ENCODE measurements at regions not wholly inside any gene's neighbourhood (a gene's known extent, or its start where the extent isn't known, plus 50 kb on each side); places are given as distances from the start of the nearest gene placed in this dataset.
"Not testable (repeated sequence)": the region's sequence is repeated elsewhere in the genome, so short reads cannot be mapped to it uniquely, and the experiment has no call there.

GRCh38 chr15:20252040-20252439 is 289.6 kb downstream of the GOLGA6L6 start:
- TF ChIP-seq EZH2 (IDR thresholded peaks at IDR 0.05; ENCODE audit: borderline replicate concordance, insufficient read depth, low read length, poor library complexity, severe bottlenecking); TAF1 (IDR thresholded peaks at IDR 0.05; ENCODE audit: low read depth): not testable (repeated sequence)

Measured in neural cell (in vitro differentiated cells).